Stomach smooth muscle (tissue), 2 donors: ENCODE measurements at regions not wholly inside any gene's neighbourhood (a gene's known extent, or its start where the extent isn't known, plus 50 kb on each side); places are given as distances from the start of the nearest gene placed in this dataset.
"Not testable (repeated sequence)": the region's sequence is repeated elsewhere in the genome, so short reads cannot be mapped to it uniquely, and the experiment has no call there.

Source experiments
- H3K27ac ChIP-seq: one replicate; pipeline ENCODE4 v1.7.0; 2013; ENCODE audit warnings: mild to moderate bottlenecking, low read length, inconsistent platforms
- H3K27me3 ChIP-seq, 2 donors: one replicate each; pipeline ENCODE4 v1.7.0; 2013; ENCODE audit warnings: low read length in 2 of 2; ENCODE audit not compliant: insufficient read depth in 2 of 2, control insufficient read depth in 1 of 2
- H3K36me3 ChIP-seq, 2 donors: one replicate each; pipeline ENCODE4 v1.7.0; 2013; ENCODE audit warnings: low read length in 2 of 2; ENCODE audit not compliant: control insufficient read depth in 2 of 2, insufficient read depth in 2 of 2
- H3K4me1 ChIP-seq: one replicate; pipeline ENCODE4 v1.7.0; 2013; ENCODE audit warnings: low read length; ENCODE audit not compliant: control insufficient read depth, insufficient read depth
- H3K4me3 ChIP-seq, 2 donors: one replicate each; pipeline ENCODE4 v1.7.0; 2013; ENCODE audit warnings: low read length in 2 of 2
- H3K9ac ChIP-seq, 2 donors: one replicate each; pipeline ENCODE4 v1.7.0; 2013; ENCODE audit warnings: low read length in 2 of 2, mild to moderate bottlenecking in 1 of 2
- H3K9me3 ChIP-seq, 2 donors: one replicate each; pipeline ENCODE4 v1.7.0; 2013; ENCODE audit warnings: low read length in 2 of 2; ENCODE audit not compliant: control insufficient read depth in 2 of 2
- donor health status: healthy.
- donor health status: Pancreatic carcinoma.

DNA sequence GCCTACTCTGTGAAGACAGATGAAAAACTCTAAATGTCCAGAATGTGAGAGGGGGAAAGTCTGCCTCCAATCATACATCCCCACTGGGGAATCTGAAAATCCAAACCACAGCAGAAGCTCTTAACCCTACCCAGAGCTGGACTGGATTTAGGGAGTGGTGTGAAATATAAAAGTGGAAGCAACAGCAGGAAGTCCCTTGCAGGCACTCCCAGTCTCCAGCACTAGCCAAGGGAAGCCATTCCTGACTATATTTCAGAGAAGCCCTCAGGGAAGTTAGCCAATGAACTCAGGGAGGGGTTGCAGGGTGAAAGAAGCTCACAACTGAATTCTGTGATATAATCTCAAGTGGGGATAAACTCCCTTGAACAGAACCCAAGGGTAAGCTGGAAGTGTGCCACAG, 51.5 kb downstream of the CRPPA start:
- no peaks in the 10 kb centered on the region for H3K4me1 ChIP-seq
- H3K27me3 ChIP-seq: no peaks in the 10 kb centered on the region
- H3K9me3 ChIP-seq: no peaks in the 10 kb centered on the region
- H3K9ac ChIP-seq: no peak overlapping the region
- no peak overlapping the region for H3K4me3 ChIP-seq
- peaks cover 0 to 3% of the 10 kb centered on the region in 2 donors for H3K36me3 ChIP-seq
- no peak overlapping the region for H3K27ac ChIP-seq

DNA sequence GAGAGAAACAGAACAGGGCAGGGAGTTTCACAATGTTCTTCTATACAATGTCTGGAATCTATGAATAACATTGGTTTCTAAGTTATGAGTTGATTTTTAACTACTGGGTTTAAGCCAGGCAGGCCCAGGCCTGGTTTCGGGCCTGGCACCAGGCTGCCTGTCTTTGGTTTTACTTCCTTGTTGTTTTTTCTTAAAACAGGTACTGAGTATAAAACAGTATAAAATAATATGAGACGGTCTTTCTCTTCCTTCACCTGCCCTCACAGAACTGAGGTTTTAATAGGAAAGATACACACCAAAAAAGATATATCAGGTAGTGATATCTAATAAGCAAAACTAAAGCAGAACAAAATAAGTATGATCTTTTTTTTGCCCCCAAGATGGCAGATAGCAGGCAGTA, 52.0 kb downstream of the CRPPA start:
- not testable (repeated sequence) for H3K36me3 ChIP-seq, H3K4me3 ChIP-seq, H3K9me3 ChIP-seq, H3K27me3 ChIP-seq, H3K9ac ChIP-seq, H3K27ac ChIP-seq, H3K4me1 ChIP-seq

DNA sequence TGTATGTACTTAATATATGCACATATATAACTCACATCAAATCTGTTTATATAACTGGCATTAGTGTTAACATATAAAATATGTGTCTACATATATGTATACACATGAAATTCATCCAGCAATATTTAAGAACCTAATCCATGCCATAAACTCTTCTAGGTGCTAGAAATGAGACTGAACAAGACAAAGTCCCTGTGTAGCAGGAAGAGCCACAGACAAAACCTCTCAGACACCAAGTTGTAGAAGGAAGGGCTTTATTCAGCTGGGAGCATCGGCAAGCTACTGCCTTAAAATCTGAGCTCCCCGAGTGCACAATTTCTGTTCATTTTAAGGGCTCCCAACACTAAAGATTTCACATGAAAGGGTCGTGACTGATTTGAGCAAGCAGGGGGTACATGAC, 52.5 kb downstream of the CRPPA start:
- H3K27ac ChIP-seq: no peak overlapping the region
- no peak overlapping the region for H3K4me3 ChIP-seq
- no peaks in the 10 kb centered on the region for H3K27me3 ChIP-seq

DNA sequence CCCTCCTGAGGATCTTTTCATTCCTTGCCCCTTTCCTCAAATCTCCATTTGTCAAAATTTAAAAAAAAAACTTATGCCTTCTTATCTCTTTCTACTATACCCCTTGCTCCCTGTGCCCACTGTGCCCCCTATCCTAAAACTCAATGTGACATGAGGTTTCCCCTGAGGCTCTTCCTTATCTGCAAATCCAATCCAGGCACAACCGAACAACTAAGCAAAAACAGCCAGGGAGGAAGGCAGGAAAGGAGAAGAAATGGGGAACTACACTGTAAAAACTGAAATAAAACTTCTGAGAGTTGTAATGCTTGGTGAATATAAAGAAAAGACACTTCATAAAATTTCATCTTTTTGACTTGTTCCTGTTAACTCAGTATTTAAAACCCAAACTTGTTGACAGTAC, 54.2 kb downstream of the CRPPA start:
- no peaks in the 10 kb centered on the region for H3K4me1 ChIP-seq
- H3K36me3 ChIP-seq: peaks cover 0 to 3% of the 10 kb centered on the region in 2 donors
- H3K27ac ChIP-seq: no peak overlapping the region
- no peaks in the 10 kb centered on the region for H3K9me3 ChIP-seq
- no peaks in the 10 kb centered on the region for H3K27me3 ChIP-seq
- H3K9ac ChIP-seq: no peak overlapping the region
- H3K4me3 ChIP-seq: no peak overlapping the region

More for the DNA sequence above, 52.5 kb downstream of the CRPPA start:
- Histone ChIP-seq H3K36me3 (peaks cover 0 to 3% of the 10 kb centered on the region in 2 donors), H3K9ac (no peak overlapping the region), H3K9me3 (no peaks in the 10 kb centered on the region), H3K4me1 (no peaks in the 10 kb centered on the region)

DNA sequence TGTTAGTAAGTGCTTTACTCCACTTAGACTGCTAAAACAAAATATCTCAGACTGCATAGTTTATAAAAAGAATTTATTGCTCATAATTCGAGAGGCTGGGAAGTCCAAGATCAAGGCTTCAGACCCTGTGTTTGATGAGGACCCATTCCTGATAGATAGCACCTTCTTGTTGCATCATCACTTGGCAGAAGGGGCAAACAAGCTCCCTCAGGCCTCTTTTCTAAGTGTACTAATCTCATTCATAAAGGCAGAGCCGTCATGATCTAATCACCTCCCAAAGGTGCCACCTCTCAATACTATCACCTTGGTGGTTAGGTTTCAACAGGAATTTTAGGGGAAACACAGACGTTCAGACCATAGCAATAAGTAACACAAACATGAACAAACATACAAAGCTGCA, 55.4 kb downstream of the CRPPA start:
- no peaks in the 10 kb centered on the region for H3K9me3 ChIP-seq
- no peak overlapping the region for H3K27ac ChIP-seq
- H3K27me3 ChIP-seq: no peaks in the 10 kb centered on the region
- H3K36me3 ChIP-seq: peaks cover 0 to 3% of the 10 kb centered on the region in 2 donors
- H3K4me1 ChIP-seq: no peaks in the 10 kb centered on the region
- H3K9ac ChIP-seq: no peak overlapping the region
- no peak overlapping the region for H3K4me3 ChIP-seq

DNA sequence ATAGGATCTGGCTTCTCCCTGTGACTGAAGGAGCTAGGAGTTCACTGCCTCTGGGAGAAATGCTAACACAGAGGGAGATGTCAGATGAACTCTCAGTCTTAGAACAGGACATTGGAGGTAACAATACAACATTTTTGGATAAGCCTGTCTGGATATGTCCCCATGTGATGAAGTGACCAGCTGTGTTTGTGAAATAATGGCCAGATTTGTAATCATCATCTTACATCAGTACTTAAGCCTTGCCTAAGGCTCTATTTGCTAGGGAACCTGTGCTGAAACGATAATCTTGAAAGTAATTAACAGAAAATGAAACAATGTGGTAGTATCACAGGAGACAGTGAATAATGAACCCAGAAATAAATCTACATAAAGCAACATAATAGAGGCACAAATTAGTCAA, 56.2 kb downstream of the CRPPA start:
- Histone ChIP-seq H3K9ac (no peak overlapping the region), H3K9me3 (no peaks in the 10 kb centered on the region)

DNA sequence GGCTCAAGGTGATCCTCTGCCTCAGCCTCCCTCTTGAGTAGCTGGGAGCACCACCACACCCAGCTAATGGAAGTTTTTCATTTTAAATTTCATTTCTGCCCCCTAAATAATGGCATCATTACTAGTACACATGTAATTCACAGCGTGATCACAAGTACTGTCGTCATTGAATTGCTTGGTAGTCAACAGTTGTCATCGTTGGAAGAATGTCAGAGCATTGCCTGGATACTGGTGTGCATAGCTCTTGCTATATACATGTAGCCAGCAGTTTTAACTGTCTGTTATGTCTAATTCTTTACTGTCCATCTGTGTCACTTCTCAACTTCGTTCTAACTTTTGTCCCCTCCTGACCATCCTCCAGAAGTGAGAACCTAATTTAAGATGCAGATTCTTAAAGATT, 62.1 kb downstream of the CRPPA start:
- Histone ChIP-seq H3K27me3 (no peaks in the 10 kb centered on the region), H3K9me3 (no peaks in the 10 kb centered on the region), H3K4me3 (no peak overlapping the region), H3K27ac (no peak overlapping the region), H3K9ac (no peak overlapping the region), H3K4me1 (peaks cover 6% of the 10 kb centered on the region), H3K36me3 (no peaks in the 10 kb centered on the region)

More for the DNA sequence above, 56.2 kb downstream of the CRPPA start:
- Histone ChIP-seq H3K27ac (no peak overlapping the region), H3K27me3 (no peaks in the 10 kb centered on the region), H3K36me3 (peaks cover 0 to 3% of the 10 kb centered on the region in 2 donors), H3K4me3 (no peak overlapping the region), H3K4me1 (no peaks in the 10 kb centered on the region)

DNA sequence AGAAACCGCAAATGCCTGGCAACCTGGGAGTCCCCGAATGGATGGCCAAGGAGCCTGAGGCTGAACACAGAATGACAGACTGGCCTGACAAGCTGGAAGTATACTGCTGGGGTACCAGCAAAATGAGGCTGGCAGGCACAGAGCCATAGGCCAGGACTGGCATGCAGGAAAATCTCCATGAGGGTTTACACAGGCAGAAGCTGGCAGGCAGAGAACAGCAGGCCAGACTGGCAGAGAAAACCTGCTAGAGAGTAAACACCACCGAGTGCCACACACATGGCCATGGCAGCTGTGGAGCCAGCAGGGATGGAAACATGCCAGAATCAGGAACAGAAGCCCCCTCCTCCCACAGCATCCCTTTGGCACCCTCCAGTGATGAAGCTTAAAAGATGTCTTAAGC, 63.4 kb downstream of the CRPPA start:
- no peaks in the 10 kb centered on the region for H3K9me3 ChIP-seq
- H3K36me3 ChIP-seq: no peaks in the 10 kb centered on the region
- no peak overlapping the region for H3K27ac ChIP-seq
- peaks cover 6% of the 10 kb centered on the region for H3K4me1 ChIP-seq
- H3K9ac ChIP-seq: no peak overlapping the region
- no peak overlapping the region for H3K4me3 ChIP-seq
- no peaks in the 10 kb centered on the region for H3K27me3 ChIP-seq

DNA sequence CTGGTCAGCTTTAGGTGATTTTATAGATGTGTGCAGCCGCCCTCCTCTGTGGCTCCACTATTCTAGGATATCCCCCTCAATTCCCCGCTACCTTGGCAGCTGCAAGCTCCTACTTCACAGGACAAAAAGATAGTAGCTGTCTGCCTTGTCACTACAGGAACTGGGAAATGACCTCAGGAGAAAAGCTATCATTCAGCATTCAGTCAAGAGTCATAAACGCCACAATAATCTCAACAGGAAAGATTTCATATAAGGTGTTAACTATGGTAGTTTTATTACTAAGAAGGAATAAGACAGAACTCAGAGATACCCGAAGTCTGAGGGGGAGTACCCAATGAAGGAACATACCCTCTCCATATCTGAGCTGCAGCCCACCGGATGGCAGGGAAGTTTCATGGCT, 63.9 kb downstream of the CRPPA start:
- H3K9me3 ChIP-seq: no peaks in the 10 kb centered on the region
- no peaks in the 10 kb centered on the region for H3K36me3 ChIP-seq
- peaks cover 6% of the 10 kb centered on the region for H3K4me1 ChIP-seq
- no peak overlapping the region for H3K9ac ChIP-seq
- H3K27ac ChIP-seq: no peak overlapping the region
- H3K27me3 ChIP-seq: no peaks in the 10 kb centered on the region
- H3K4me3 ChIP-seq: no peak overlapping the region

DNA sequence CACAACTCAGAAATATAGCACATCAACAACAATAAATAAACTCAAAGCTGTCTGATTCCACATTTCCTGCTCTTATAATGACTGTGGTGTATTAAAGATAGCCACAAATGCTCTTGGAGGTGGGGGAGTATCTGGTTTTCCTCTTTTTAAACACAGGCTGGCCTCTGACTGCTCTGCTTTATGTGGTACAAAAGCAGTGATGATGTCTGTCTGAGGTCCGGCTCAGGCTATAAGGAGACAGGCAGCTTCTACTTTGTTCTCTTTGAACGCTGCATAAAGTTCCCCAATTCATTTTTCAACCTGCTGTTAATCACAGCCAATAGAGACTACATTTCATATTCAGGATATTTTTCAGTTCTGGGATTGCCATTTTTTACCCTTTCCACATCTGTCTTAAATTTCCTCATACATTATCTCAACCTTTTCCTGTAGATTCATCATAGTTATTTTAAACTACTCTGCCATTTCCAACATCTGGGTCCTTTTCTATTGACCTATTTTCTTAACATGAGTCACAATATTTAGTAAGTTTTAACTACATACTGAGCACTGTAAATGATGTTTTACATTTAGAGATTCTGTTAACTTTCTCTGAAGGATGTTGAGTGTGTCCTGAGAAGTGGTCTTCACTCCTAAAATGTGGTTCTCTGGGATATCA, 64.9 kb downstream of the CRPPA start:
- no peak overlapping the region for H3K27ac ChIP-seq
- H3K27me3 ChIP-seq: no peaks in the 10 kb centered on the region
- H3K9me3 ChIP-seq: no peaks in the 10 kb centered on the region
- no peak overlapping the region for H3K9ac ChIP-seq
- no peaks in the 10 kb centered on the region for H3K36me3 ChIP-seq
- no peak overlapping the region for H3K4me3 ChIP-seq
- peaks cover 6% of the 10 kb centered on the region for H3K4me1 ChIP-seq

DNA sequence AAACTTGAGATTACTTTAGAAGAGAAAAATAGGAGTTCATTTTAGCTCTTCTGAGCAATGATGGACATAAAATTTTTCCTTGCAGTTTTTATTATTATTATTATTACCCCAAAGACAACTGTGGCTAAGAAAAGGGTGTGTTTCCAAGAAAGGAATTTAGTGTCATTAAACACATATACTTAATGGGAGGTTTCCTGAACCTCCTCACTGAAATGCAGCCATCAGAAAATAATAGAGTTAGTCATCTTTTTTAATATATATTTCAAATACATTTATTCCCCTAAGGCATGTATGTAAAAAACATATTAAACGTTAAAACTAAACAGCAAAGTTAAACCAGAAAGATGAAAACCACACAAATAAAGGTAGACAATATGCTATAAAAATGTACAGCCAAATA, 66.8 kb downstream of the CRPPA start:
- Histone ChIP-seq H3K9ac (no peak overlapping the region), H3K4me1 (peaks cover 6% of the 10 kb centered on the region), H3K27me3 (no peaks in the 10 kb centered on the region), H3K36me3 (no peaks in the 10 kb centered on the region), H3K4me3 (no peak overlapping the region), H3K9me3 (no peaks in the 10 kb centered on the region), H3K27ac (no peak overlapping the region)
